ENCODE measurements at regions not wholly inside any gene's neighbourhood (a gene's known extent, or its start where the extent isn't known, plus 50 kb on each side); places are given as distances from the start of the nearest gene placed in this dataset.

DNA sequence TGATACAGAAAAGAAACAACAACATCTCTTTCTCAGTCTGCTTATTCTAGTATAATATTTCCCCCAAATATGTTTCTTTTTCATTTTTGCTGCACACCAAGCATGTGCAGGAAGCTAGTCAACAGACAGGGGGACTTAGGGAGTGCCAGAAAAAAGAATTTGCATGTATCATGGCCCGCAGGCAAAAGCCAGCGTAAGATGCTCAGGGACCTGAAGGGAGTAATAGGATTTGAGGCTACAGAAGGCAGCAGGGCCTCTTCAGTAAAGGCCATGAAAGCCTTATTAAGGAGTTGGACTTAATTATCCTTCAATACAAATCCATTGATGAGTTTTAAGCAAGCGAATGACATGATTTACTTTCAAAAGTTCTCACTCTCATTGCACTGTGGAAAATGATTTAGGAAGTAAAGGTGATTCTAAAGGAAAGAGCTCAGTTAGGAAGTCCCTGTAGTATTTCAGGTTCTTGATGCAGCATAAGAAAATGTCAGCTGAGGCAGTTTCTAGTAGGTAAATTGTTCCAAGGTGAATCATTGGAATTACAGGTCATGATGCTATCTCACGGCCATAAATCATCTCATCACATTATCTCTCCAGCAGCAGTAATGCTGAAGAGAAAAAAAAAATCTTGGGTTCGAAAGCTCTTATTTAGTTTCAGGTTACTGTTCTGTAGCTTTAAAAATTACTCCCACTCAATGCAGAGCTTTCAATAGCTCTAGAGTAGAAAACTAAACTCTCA is 94.8 kb downstream of the PTCHD4 start:
- H3K4me3 Mint-ChIP-seq: no peak overlapping the region
- ChIA-PET CTCF (no interaction called here), POLR2A (no interaction called here)
- H3K9me3 Mint-ChIP-seq: no peaks in the 10 kb centered on the region
- intact Hi-C loops (cut with micrococcal nuclease): no loop called here
- no peak for ATAC-seq
- TF ChIP-seq, protein P1, sequence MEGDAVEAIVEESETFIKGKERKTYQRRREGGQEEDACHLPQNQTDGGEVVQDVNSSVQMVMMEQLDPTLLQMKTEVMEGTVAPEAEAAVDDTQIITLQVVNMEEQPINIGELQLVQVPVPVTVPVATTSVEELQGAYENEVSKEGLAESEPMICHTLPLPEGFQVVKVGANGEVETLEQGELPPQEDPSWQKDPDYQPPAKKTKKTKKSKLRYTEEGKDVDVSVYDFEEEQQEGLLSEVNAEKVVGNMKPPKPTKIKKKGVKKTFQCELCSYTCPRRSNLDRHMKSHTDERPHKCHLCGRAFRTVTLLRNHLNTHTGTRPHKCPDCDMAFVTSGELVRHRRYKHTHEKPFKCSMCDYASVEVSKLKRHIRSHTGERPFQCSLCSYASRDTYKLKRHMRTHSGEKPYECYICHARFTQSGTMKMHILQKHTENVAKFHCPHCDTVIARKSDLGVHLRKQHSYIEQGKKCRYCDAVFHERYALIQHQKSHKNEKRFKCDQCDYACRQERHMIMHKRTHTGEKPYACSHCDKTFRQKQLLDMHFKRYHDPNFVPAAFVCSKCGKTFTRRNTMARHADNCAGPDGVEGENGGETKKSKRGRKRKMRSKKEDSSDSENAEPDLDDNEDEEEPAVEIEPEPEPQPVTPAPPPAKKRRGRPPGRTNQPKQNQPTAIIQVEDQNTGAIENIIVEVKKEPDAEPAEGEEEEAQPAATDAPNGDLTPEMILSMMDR (IDR thresholded peaks at IDR 0.05): no peak
- no peak overlapping the region for H3K27ac Mint-ChIP-seq
- H3K27me3 Mint-ChIP-seq: peaks cover 2% of the 10 kb centered on the region
- H3K4me1 Mint-ChIP-seq (ENCODE audit: low read depth): no peaks in the 10 kb centered on the region
- no peak for DNase-seq
- H3K36me3 Mint-ChIP-seq (ENCODE audit: low read depth): no peaks in the 10 kb centered on the region

DNA sequence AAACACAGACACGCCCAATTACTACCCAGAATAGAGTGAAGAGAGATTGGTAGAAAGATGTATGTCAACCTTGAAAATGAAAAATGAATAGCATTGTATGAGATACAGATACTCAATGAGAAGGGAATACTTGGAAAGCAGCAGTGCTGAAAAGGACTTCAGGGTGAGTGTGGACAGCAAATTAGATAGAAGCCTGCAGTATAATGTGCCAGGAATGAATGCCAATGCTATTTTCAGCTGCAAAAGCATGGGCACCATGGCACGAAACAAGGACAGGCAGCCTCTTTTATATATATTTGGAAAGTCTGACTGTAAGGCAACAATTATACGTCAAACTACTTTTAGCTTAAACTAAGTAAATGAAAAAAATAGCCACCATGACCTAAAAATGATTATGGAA is 118.2 kb downstream of the PTCHD4 start:
- no peaks in the 10 kb centered on the region for H3K27me3 Mint-ChIP-seq

DNA sequence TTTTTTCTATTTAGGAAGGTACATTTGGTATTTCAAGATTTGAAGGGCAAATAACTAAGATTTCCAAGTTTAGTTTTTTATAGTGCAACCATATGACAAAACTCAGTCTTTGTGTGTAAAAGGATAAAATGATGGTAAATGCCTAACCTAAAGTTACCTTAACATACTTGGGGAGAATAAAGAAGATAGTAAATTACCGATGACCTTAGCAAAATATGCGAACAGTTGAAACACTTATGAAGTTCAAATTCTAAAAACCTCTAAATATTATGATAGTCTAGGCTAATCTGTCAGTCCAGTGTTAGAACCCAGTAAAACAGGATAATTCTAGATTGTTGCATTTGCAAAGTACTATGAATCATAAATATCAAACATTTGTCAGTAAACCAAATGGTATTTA is 127.5 kb downstream of the PTCHD4 start:
- ATAC-seq (no peak), DNase-seq (no peak)
- no peak overlapping the region for H3K27ac Mint-ChIP-seq
- no peaks in the 10 kb centered on the region for H3K36me3 Mint-ChIP-seq (ENCODE audit: low read depth)
- TF ChIP-seq, protein P1 (IDR thresholded peaks at IDR 0.05): no peak
- H3K9me3 Mint-ChIP-seq: no peaks in the 10 kb centered on the region
- no peaks in the 10 kb centered on the region for H3K4me1 Mint-ChIP-seq (ENCODE audit: low read depth)
- ChIA-PET CTCF (no interaction called here), POLR2A (no interaction called here)
- intact Hi-C loops (cut with micrococcal nuclease): no loop called here
- H3K27me3 Mint-ChIP-seq: peaks cover 2% of the 10 kb centered on the region
- H3K4me3 Mint-ChIP-seq: no peak overlapping the region

More for the DNA sequence above, 118.2 kb downstream of the PTCHD4 start:
- POLR2A ChIA-PET: no interaction called here
- DNase-seq: no peak
- CTCF ChIA-PET: no interaction called here
- Mint-ChIP-seq H3K27ac (no peak overlapping the region), H3K4me1 (ENCODE audit: low read depth) (no peaks in the 10 kb centered on the region), H3K9me3 (no peaks in the 10 kb centered on the region), H3K4me3 (no peak overlapping the region), H3K36me3 (ENCODE audit: low read depth) (no peaks in the 10 kb centered on the region)
- intact Hi-C loops (cut with micrococcal nuclease): no loop called here
- TF ChIP-seq, protein P1 (IDR thresholded peaks at IDR 0.05): no peak
- no peak for ATAC-seq

DNA sequence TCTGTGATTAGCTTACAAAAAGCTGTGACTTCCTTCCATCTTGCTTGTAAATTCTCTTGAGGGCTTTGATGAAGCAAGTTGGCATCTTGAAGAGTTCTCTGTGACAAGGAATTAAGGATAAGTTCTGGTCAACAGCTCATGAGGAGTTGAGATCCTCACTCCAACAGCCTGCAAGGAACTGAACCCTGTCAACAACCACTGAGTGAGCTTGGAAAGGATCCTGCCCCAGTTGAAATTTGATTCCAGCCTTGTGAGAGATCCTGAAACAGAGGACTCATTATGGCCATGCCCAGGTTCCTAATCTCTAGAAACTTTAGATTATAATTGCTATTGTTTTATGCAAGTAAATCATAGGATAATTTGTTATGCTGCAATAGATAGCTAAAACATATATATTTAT is 133.7 kb downstream of the PTCHD4 start:
- no peak for ATAC-seq
- ChIA-PET POLR2A (no interaction called here), CTCF (no interaction called here)
- no peaks in the 10 kb centered on the region for H3K27me3 Mint-ChIP-seq
- no peaks in the 10 kb centered on the region for H3K36me3 Mint-ChIP-seq (ENCODE audit: low read depth)
- no peaks in the 10 kb centered on the region for H3K4me1 Mint-ChIP-seq (ENCODE audit: low read depth)
- TF ChIP-seq, protein P1 (IDR thresholded peaks at IDR 0.05): no peak
- no peak for DNase-seq
- H3K9me3 Mint-ChIP-seq: no peaks in the 10 kb centered on the region
- no peak overlapping the region for H3K4me3 Mint-ChIP-seq
- H3K27ac Mint-ChIP-seq: no peak overlapping the region
- intact Hi-C loops (cut with micrococcal nuclease): no loop called here

DNA sequence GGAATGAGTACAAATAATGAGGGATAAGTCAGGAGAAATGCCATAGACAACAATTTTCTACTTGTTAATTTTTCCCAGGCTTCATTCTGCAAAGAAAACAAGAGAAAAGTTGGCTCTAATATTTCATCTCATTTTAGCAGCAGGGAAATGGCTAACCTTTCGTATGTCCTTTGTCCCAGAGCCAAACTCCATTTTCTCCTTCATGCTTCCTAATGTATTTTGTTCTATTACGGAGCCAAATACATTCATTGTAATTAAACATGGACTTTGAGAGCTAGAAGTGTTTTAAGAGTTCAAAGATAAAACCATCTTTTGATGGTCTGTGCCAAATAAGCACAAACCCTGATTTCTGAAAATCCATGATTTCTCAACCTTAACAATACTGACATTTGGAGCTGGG is 136.9 kb downstream of the PTCHD4 start:
- ChIA-PET POLR2A (no interaction called here), CTCF (no interaction called here)
- DNase-seq (no peak), ATAC-seq (no peak)
- TF ChIP-seq, protein P1 (IDR thresholded peaks at IDR 0.05): no peak
- no peaks in the 10 kb centered on the region for H3K36me3 Mint-ChIP-seq (ENCODE audit: low read depth)
- H3K9me3 Mint-ChIP-seq: no peaks in the 10 kb centered on the region
- intact Hi-C loops (cut with micrococcal nuclease): no loop called here
- H3K4me3 Mint-ChIP-seq: no peak overlapping the region
- no peak overlapping the region for H3K27ac Mint-ChIP-seq
- H3K4me1 Mint-ChIP-seq (ENCODE audit: low read depth): no peaks in the 10 kb centered on the region
- H3K27me3 Mint-ChIP-seq: no peaks in the 10 kb centered on the region

All from activated CD8-positive, alpha-beta T cell treated with anti-CD3 and anti-CD28 coated beads for 36 hours (primary cell).